Left ventricle myocardium superior (tissue), 1 donor: ENCODE measurements at regions not wholly inside any gene's neighbourhood (a gene's known extent, or its start where the extent isn't known, plus 50 kb on each side); places are given as distances from the start of the nearest gene placed in this dataset.
"Not testable (repeated sequence)": the region's sequence is repeated elsewhere in the genome, so short reads cannot be mapped to it uniquely, and the experiment has no call there.

Source experiments
- ATAC-seq: fragments of 200-7000 bp; cut with Tn5 transposase; one replicate; pipeline ENCODE4 v1.9.1; 2020; ENCODE audit warnings: mild to moderate bottlenecking, moderate library complexity
- DNase-seq: peaks from one replicate; pipeline ENCODE4 v3.0.0-alpha.2; 2020
- intact Hi-C: fragments of 100-400 bp; cut with micrococcal nuclease; formaldehyde crosslinking; loops from one replicate; pipeline ENCODE4 v1.11.0; 2022
- donor health status: DM: no; HTN: yes; CAD: no; lungs with severe emphysema.

- intact Hi-C loops: no loop called here
- no peak for ATAC-seq
- no peak for DNase-seq
Measured at GRCh38 chr9:27668280-27668679, 95.0 kb upstream of the C9orf72 start.

DNA sequence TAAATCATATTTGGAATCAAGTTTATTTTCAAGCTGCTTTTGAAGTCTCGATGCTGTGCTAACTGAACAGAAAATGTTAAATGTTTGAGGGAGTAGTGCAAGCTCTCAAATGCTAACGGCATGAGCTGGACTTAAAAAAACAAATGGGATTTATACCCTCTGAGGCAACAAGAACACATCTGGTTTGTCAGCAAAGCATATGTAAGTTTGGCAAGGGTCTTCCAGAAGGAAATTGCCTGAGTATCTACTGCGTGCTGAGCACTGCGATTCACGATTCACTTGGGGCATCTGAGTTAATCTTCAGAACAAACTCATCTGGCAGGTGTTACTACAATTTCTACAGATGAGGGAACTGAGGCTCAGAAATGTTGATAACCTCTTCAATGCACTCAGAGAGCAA, 98.4 kb upstream of the C9orf72 start:
- intact Hi-C loops: no loop called here
- DNase-seq: no peak
- ATAC-seq: no peak

GRCh38 chr9:27672718-27673117, 99.4 kb upstream of the C9orf72 start:
- DNase-seq: no peak
- ATAC-seq: no peak
- intact Hi-C loops: no loop called here

GRCh38 chr9:27673641-27674040, 100.4 kb upstream of the C9orf72 start:
- no peak for DNase-seq
- intact Hi-C loops: no loop called here
- no peak for ATAC-seq

- intact Hi-C loops: no loop called here
- DNase-seq (no peak), ATAC-seq (no peak)
Measured at GRCh38 chr9:27675354-27675753, 102.1 kb upstream of the C9orf72 start.

DNA sequence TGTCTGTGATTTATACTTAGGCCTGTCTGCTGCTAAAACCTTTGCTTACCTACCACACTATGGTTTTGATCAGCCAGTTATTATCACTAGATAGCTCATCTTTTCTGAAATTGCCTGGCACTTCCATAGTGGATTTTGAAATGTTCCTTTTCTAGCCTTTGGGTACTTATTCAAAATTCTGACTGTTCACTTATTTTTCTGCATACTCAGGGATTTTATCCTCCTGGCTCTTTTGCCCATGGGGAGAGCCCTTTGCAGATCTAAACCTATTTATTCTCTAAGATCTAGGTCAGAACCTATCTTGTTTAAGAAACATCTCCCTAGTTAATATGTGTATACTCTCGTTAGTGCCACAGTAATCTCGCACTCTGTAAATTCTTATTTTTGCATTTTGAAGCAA, 103.5 kb upstream of the C9orf72 start:
- DNase-seq (no peak), ATAC-seq (no peak)
- intact Hi-C loops: no loop called here

GRCh38 chr9:27679338-27679737, 106.1 kb upstream of the C9orf72 start:
- ATAC-seq (no peak), DNase-seq (no peak)
- intact Hi-C loops: no loop called here

DNA sequence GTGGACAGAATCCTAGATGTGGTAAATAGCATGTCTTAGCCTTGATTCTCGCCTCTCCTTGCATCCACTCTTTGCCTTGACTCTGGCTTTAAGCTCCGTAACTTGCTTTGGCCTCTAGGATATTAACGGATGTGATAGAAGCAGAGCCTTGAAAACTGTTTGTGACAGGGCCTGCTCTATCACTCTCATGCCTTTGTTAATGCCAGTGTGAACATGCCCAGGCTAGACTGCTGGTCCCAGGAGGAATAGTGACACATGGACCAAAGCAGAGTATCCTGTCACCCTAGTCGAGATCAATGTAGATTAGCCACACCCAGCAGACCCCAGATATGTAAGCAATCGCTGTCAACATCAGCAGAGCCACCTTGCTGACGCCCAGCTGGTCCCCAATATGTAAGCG, 109.9 kb upstream of the C9orf72 start:
- intact Hi-C loops: no loop called here
- ATAC-seq (no peak), DNase-seq (no peak)

DNA sequence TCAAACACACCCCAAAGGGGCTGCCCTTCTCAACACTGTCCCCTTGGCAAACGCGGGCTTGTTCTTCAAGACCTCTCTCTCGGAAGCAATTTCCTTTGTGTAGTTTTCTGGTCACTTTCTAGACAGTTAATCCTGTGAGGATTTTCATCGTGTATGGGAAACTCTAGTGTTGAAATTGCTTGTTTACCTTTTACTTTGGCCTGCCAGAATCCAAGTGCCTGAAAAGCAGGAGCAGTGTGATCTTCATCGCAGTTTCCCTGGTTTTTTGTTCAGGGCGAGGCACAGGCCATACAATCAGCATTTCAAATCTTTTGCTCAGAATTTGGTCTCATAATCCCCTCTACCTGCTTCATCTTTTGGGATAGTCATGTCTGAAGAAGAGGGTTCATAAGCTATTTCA, 115.7 kb upstream of the C9orf72 start:
- DNase-seq (no peak), ATAC-seq (no peak)
- intact Hi-C loops: no loop called here

GRCh38 chr9:27690816-27691215, 117.5 kb upstream of the C9orf72 start:
- ATAC-seq, intact Hi-C loops: not testable (repeated sequence)
- peak; percentile 59 for DNase-seq

GRCh38 chr9:27699621-27700020, 126.3 kb upstream of the C9orf72 start:
- ATAC-seq (no peak), DNase-seq (no peak)
- intact Hi-C loops: no loop called here

DNA sequence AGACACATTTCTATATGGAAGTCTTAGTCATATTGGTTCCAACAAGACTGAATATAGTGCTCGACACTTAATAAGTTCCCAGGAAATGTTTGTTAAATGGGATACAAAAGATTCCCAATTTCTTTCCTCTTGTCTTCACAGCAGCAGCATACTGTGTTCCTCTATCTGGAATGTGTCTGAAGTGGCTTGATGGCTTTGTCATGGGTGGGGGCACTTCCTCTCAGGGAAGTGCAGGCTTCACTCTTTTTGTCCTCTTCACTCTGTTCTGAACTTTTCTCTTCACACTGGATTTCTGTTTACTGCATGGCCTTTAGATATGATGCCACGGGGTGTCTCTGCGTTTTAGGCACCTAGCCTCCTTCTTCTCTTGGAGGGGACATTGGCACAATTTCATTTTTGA, 127.7 kb upstream of the C9orf72 start:
- no peak for DNase-seq
- intact Hi-C loops: no loop called here
- peak; percentile 74 for ATAC-seq

- intact Hi-C loops: no loop called here
- ATAC-seq: peak; percentile 89
- no peak for DNase-seq
Measured at GRCh38 chr9:27701587-27701986, 128.3 kb upstream of the C9orf72 start.

GRCh38 chr9:27703216-27703980, 130.1 kb upstream of the C9orf72 start:
- ATAC-seq (no peak), DNase-seq (no peak)
- intact Hi-C loops: no loop called here

- intact Hi-C loops: no loop called here
- no peak for ATAC-seq
- DNase-seq: no peak
Measured at GRCh38 chr9:27711241-27711640, 138.0 kb upstream of the C9orf72 start.

GRCh38 chr9:27712806-27713205, 139.5 kb upstream of the C9orf72 start:
- intact Hi-C loops: no loop called here
- DNase-seq: no peak
- ATAC-seq: no peak

DNA sequence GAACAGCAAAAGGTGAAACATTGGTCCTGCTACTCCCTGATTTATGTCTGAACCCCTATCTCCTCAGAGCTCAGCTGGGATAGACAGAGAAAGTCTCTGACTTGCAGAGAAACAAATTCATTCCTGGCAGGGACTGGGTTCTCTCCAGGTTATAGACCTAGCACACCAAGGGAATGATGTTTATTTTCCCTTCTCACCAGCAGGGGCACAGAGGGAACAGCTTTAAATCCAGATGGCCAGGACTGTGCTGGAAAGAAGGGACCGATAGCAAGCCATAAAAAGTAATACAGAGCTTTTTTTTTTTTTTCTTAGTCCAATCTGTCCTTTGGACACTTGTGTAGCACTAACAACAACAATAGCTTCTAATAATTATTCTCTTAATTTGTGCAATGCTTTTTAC, 141.1 kb upstream of the C9orf72 start:
- DNase-seq (no peak), ATAC-seq (no peak)
- intact Hi-C loops: no loop called here

DNA sequence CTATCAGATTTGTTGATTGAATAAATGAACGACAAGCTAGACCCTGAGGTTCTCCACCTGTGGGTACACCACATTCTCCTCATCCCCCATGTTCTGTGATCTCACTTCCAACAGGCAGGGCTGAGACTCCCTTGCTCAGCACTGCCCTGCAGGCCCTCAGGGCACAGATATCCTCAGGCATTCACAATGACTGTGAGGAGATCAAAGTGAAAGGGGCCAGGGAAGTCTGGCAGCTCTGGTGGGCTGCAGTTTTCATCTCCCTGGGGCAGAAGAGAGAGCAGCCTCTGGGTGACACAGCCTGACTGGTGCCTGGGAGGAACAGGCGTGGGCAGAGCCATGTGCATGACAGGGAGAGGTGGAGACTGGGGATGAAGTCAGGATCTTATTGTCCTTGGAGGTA, 142.4 kb upstream of the C9orf72 start:
- ATAC-seq: no peak

GRCh38 chr9:27717991-27718390, 144.7 kb upstream of the C9orf72 start:
- ATAC-seq (no peak), DNase-seq (no peak)
- intact Hi-C loops: no loop called here

More for the DNA sequence above, 142.4 kb upstream of the C9orf72 start:
- no peak for DNase-seq
- intact Hi-C loops: no loop called here

GRCh38 chr9:27719711-27720110, 146.4 kb upstream of the C9orf72 start:
- intact Hi-C loops: no loop called here
- no peak for DNase-seq
- ATAC-seq: no peak

DNA sequence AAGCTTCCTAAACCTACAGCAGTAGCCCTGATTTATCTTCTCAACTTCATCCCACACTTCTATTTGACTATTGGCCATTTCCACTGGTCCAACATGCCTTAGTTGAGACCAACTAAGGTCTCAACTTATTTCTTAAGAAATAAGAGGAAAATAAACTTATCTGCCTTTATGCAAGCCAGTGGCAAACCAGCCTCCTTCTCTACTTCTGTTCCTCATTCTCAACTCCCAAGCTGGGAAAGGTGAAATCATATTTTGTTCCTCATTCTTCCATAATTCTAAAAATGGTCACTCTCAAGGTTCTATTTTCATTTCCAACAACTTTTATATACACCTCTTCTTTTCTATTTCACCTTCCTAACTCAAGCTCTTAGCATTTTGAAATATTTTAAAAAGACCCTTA, 149.6 kb upstream of the C9orf72 start:
- no peak for DNase-seq
- no peak for ATAC-seq
- intact Hi-C loops: no loop called here
